Psoas muscle (tissue), 7 donors: ENCODE measurements at regions not wholly inside any gene's neighbourhood (a gene's known extent, or its start where the extent isn't known, plus 50 kb on each side); places are given as distances from the start of the nearest gene placed in this dataset.
A peak's percentile ranks its signal among the peaks of the same experiment; 100 is the strongest.

Experiments used
- ATAC-seq, 4 donors: fragments of 200-7000 bp; cut with Tn5 transposase; one replicate each; pipeline ENCODE4 v1.9.1; 2020; ENCODE audit warnings: moderate library complexity in 3 of 4, mild to moderate bottlenecking in 2 of 4
- DNase-seq, 2 donors: peaks; one replicate each; pipeline ENCODE4 v3.0.0-alpha.2; 2020
- H3K27ac ChIP-seq: fragments of 200-600 bp; one replicate; pipeline ENCODE4 v1.8.0; 2022
- H3K27me3 ChIP-seq, 3 donors: fragments of 200-600 bp in 1 of 3; one replicate each; pipeline versions ENCODE4 v1.6.1 to v1.8.0; 2013 to 2022; ENCODE audit warnings: low read length in 2 of 3, mild to moderate bottlenecking in 2 of 3, moderate library complexity in 1 of 3; ENCODE audit not compliant: insufficient read depth in 3 of 3
- H3K36me3 ChIP-seq, 2 donors: fragments of 200-600 bp in 1 of 2; one replicate each; pipeline versions ENCODE4 v1.6.1 to v1.8.0; 2013 to 2022; ENCODE audit warnings: low read depth in 1 of 2, mild to moderate bottlenecking in 1 of 2, moderate library complexity in 1 of 2; ENCODE audit not compliant: insufficient read depth in 1 of 2
- H3K4me1 ChIP-seq: fragments of 200-600 bp; one replicate; pipeline ENCODE4 v1.8.0; 2022
- H3K4me3 ChIP-seq: fragments of 200-600 bp; one replicate; pipeline ENCODE4 v1.8.0; 2022; ENCODE audit warnings: mild to moderate bottlenecking
- H3K9me3 ChIP-seq: fragments of 200-600 bp; one replicate; pipeline ENCODE4 v1.8.0; 2022
- WGBS, 3 donors: extraction: QIAGEN DNeasy Blood & Tissue Kit; methylation state at CpG; one replicate each; pipeline versions ENCODE4 v1.1.6 to v1.1.7; 2013; 5-methylcytosine and 5-hydroxymethylcytosine counted together
- intact Hi-C, 2 donors: fragments of 100-400 bp; cut with DNase I; formaldehyde crosslinking; loops; one replicate each; pipeline versions ENCODE4 v1.11.0 to v1.14.2; 2022
- TF ChIP-seq, protein P1 (sequence below): fragments of 200-600 bp; IDR thresholded peaks from one replicate; pipeline ENCODE4 v1.8.0; 2022; ENCODE audit warnings: antibody characterized with exemption
- donor health status: healthy with polysubstance abuse.
- donor health status: DM: no; HTN: no; CAD: no; lungs with moderate emphysema.
- donor health status: Bipolar disorder and iron deficiency.
- donor health status: healthy.
- donor health status: DM: yes; HTN: yes; CAD: no.
- donor health status: DM: no; HTN: no; CAD: no.
- donor health status: DM: yes; HTN: yes; CAD: no.

- Histone ChIP-seq H3K9me3 (no peaks in the 10 kb centered on the region), H3K27ac (no peak overlapping the region), H3K36me3 (no peaks in the 10 kb centered on the region), H3K4me3 (no peak overlapping the region), H3K4me1 (peaks cover 7% of the 10 kb centered on the region), H3K27me3 (no peaks in the 10 kb centered on the region)
- no peak for ATAC-seq
- DNase-seq = no peak
- TF ChIP-seq, protein P1, sequence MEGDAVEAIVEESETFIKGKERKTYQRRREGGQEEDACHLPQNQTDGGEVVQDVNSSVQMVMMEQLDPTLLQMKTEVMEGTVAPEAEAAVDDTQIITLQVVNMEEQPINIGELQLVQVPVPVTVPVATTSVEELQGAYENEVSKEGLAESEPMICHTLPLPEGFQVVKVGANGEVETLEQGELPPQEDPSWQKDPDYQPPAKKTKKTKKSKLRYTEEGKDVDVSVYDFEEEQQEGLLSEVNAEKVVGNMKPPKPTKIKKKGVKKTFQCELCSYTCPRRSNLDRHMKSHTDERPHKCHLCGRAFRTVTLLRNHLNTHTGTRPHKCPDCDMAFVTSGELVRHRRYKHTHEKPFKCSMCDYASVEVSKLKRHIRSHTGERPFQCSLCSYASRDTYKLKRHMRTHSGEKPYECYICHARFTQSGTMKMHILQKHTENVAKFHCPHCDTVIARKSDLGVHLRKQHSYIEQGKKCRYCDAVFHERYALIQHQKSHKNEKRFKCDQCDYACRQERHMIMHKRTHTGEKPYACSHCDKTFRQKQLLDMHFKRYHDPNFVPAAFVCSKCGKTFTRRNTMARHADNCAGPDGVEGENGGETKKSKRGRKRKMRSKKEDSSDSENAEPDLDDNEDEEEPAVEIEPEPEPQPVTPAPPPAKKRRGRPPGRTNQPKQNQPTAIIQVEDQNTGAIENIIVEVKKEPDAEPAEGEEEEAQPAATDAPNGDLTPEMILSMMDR = no peak
- WGBS, 3 donors = 19 to 20% (median 19%) methylated on average over 4 of the region's 4 CpGs
- intact Hi-C loops = loop anchor here in 1 of 2 donors (10.0 kb wide), 1 partner anchor 238 kb away; no protein-coding TSS in a partner anchor
These were observed 94.0 kb upstream of the GLS start for GRCh38 chr2:190786404-190787166.

DNA sequence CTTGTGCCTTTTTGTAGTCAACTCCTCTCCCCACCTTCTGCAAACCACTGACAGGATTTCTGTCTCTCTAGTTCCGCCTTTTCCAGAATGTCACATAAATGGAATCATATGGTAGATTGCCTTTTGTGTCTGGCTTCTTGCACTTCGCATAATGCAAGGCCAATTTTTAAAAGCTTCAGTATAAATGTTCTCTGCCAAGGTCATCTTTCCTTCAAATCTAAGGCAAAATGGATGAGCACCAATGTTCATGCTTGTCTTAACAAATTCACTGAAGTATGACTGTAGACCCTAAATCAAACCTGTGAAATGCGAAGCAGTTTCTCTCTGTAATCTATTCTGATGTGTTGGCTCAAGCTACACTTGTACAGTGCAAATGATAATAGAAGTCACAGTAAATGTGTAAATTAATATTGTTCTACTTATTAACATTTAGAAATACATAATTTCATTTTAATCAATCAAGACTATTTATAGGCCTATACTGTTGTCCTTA lies 92.8 kb upstream of the GLS start:
- no peaks in the 10 kb centered on the region for H3K27me3 ChIP-seq
- no peak for ATAC-seq
- WGBS, 3 donors = 64 to 85% (median 84%) methylated on average over 3 of the region's 3 CpGs
- TF ChIP-seq, protein P1 = no peak
- intact Hi-C loops = loop anchor here in 1 of 2 donors (10.0 kb wide), 1 partner anchor 237 kb away; no protein-coding TSS in a partner anchor
- H3K27ac ChIP-seq = no peak overlapping the region
- no peaks in the 10 kb centered on the region for H3K36me3 ChIP-seq
- H3K4me3 ChIP-seq = no peak overlapping the region
- no peak for DNase-seq
- no peaks in the 10 kb centered on the region for H3K9me3 ChIP-seq
- H3K4me1 ChIP-seq = peaks cover 7% of the 10 kb centered on the region

DNA sequence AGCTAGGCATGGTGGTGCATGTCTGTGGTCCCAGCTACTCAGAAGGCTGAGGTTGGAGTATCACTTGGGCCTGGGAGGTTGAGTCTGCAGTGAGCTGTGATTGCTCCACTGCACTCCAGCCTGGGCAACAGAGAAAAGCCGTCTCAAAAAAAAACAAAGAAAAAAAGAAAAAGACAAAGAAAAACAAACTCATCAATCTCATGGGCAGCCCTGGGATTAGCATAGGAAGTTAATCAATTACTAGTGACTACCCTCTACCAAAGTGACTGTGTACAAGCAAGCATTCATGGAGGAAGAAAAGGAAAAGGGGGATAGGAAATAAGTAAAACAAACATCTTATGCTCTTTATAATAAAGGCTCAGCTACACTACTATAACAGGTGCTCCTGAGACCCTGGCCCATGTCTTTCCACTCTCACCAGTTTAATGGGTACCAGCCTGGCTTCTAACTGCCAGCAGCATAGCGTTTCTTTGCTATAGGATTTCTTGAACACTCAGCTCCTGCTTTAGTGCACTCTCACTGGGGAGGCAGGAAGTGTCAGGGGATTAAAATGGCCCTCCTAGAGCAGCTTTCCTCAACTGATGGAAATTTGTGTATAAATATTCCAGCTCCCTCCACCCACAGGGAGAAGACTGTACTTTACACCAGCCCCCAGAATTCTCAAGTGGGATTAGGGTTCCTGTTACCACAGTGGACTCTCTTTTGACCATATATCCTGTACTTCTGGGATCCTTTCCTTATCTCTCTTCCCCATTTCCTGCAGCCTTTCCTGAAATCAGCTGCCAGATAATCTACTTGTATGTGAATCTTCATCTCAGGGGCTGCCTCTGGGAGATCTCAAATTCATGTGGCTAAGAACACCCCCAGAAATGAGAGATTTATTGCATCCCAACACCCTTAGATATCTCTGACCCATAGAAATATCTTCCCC lies 91.3 kb upstream of the GLS start:
- TF ChIP-seq, protein P1 = no peak
- WGBS, 3 donors = 58 to 67% (median 61%) methylated on average over 2 of the region's 2 CpGs
- no peaks in the 10 kb centered on the region for H3K9me3 ChIP-seq
- peaks cover 7% of the 10 kb centered on the region for H3K4me1 ChIP-seq
- intact Hi-C loops = loop anchor here in 1 of 2 donors (10.0 kb wide), 1 partner anchor 235 kb away; no protein-coding TSS in a partner anchor
- no peak for DNase-seq
- no peak for ATAC-seq
- no peak overlapping the region for H3K27ac ChIP-seq
- H3K27me3 ChIP-seq = no peaks in the 10 kb centered on the region
- H3K4me3 ChIP-seq = no peak overlapping the region
- no peaks in the 10 kb centered on the region for H3K36me3 ChIP-seq

DNA sequence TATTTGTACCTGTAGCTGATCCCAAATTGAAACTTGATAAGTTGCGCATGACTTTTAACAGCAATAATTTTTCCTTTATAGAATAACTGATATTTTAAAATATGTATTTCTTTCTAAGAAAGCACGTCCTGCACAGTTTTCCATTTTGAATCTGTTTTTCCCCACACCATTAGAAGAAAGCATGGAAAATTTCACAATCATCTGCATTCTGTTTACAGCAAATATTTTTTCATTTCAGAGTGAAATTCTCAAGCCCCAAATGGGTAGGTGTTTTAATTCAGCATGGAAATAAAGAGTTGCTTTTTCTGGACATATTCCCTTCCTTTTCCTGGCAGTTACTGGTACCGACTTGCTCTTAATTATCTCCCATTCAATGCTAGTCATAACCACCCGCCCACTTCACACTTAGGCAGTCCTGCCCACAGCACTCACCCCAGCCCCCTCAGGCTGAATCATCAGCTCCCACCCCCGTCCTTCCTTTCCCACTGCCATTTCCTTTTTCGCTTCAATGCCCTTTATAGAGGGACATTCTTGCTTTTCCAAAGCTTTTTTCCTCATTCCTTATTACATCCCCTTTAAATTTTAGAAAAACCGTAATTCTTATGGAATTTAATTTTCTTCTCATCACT lies 89.2 kb upstream of the GLS start:
- no peak overlapping the region for H3K27ac ChIP-seq
- H3K36me3 ChIP-seq = no peaks in the 10 kb centered on the region
- intact Hi-C loops = no loop called here
- ATAC-seq = peak in 1 of 4 donors; percentile 39
- H3K9me3 ChIP-seq = no peaks in the 10 kb centered on the region
- peaks cover 0 to 2% (median 0%) of the 10 kb centered on the region in 3 donors for H3K27me3 ChIP-seq
- H3K4me3 ChIP-seq = no peak overlapping the region
- 51 to 54% (median 52%) methylated on average over 7 of the region's 7 CpGs for WGBS, 3 donors
- TF ChIP-seq, protein P1 = no peak
- peak in 1 of 2 donors; percentile 15 for DNase-seq
- H3K4me1 ChIP-seq = peaks cover 7% of the 10 kb centered on the region
